SKM-1 treated with dmso at 0.1 percent for 144 hours (cell line): ENCODE measurements at regions not wholly inside any gene's neighbourhood (a gene's known extent, or its start where the extent isn't known, plus 50 kb on each side); places are given as distances from the start of the nearest gene placed in this dataset.
"Not testable (repeated sequence)": the region's sequence is repeated elsewhere in the genome, so short reads cannot be mapped to it uniquely, and the experiment has no call there.

ENCODE experiments used
- DNase-seq: peaks from one replicate; lab custom pipeline; 2025; ENCODE audit not compliant: unreplicated experiment; lab: John Stamatoyannopoulos, UW

DNA sequence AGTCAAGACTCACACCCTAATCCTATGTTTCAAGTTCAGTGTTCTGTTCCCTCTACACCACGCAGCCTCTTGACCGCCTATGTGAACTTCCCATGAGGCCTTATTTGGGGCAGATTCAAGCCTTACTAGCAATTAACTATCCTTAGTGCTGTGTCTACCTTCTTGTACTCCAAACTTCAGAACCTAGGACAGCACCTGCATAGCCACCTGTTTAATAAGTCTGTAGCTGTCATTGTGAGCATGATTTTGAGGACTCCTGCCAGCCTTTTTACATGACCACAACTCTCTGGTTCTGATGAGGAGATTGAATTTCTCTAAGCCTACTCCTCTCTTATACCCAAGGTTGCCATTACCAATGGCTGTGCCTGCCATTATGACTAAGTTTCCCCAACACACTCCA is 50.8 kb upstream of the PCSK1 start:
- no peak for DNase-seq

GRCh38 chr5:96487859-96488258 is 54.8 kb upstream of the PCSK1 start:
- no peak for DNase-seq

- no peak for DNase-seq
Measured at GRCh38 chr5:96489532-96489931, 56.5 kb upstream of the PCSK1 start.

GRCh38 chr5:96492459-96493047 is 59.5 kb upstream of the PCSK1 start:
- no peak for DNase-seq

GRCh38 chr5:96493219-96493790 is 60.3 kb upstream of the PCSK1 start:
- no peak for DNase-seq

DNA sequence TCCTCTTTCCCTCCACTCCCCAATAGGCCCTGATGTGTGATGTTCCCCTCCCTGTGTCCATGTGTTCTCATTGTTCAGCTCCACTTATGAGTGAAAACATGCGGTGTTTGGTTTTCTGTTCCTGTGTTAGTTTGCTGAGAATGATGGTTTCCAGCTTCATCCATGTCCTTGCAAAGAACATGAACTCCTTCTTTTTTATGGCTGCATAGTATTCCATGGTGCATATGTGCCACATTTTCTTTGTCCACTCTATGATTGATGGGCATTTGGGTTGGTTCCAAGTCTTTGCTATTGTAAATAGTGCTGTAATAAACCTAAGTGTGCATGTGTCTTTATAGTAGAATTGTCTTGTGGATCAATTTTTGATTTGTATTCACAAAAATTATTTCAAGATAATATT is 62.4 kb upstream of the PCSK1 start:
- DNase-seq = not testable (repeated sequence)

DNA sequence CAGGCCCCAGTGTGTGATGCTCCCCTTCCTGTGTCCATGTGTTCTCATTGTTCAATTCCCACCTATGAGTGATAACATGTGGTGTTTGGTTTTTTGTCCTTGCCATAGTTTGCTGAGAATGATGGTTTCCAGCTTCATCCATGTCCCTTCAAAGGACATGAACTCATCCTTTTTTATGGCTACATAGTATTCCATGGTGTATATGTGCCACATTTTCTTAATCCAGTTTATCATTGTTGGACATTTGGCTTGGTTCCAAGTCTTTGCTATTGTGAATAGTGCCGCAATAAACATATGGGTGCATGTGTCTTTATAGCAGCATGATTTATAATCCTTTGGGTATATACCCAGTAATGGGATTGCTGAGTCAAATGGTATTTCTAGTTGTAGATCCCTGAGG is 64.0 kb upstream of the PCSK1 start:
- DNase-seq = not testable (repeated sequence)

DNA sequence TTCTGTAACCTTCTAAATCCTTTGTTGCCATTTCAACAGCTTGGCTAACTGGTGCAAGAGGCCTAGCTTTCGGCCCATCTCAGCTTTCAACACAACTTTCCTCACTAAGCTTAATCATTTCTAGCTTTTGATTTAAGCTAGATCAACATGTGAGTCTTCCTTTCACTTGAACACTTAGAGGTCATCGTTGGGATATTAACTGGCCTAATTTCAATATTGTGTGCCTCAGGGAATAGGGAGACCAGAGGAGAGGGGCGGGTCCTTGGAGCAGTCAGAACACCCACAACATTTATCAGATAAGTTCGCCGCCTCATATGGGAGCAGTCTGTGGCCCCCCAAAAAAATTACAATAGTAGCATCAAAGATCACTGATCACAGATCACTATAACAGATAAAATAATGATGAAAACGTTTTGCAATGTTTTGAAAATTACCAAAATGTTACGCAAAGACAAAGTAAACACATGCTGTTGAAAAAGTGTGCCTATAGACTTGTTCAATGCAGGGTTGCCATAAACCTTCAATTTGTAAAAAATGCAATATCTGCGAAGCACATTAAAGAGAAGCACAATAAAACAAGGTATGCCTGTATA is 66.8 kb upstream of the PCSK1 start:
- DNase-seq = no peak

DNA sequence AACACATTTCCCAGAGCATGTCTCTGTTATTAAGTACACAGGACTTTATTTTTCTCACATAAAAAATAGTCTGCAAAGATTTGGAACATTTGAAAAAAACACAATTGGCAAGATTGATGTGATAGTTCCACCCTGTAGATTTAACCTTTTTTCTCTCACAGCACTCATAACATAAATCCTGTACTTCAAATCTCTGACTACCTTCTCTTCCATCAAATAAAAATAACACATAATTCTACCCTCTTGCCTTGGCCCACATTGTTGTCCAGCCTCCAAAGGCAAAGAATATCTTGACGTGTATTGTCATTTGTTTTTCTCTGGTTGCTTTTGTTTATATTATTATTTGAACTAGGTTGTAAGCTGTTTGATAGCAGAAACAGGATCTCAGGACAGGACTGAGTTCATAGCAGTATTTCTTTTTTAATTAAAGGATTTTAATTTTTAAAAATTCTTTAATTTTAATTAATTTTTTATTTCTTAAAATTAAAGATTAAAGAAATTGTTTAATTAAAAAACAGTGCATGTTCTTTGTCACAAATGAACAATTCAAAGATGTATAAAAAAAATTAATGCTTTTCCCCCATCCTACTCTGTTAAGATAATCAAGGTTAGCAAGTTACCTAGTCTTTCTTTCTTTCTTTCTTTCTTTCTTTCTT is 69.1 kb upstream of the PCSK1 start:
- DNase-seq = no peak

DNA sequence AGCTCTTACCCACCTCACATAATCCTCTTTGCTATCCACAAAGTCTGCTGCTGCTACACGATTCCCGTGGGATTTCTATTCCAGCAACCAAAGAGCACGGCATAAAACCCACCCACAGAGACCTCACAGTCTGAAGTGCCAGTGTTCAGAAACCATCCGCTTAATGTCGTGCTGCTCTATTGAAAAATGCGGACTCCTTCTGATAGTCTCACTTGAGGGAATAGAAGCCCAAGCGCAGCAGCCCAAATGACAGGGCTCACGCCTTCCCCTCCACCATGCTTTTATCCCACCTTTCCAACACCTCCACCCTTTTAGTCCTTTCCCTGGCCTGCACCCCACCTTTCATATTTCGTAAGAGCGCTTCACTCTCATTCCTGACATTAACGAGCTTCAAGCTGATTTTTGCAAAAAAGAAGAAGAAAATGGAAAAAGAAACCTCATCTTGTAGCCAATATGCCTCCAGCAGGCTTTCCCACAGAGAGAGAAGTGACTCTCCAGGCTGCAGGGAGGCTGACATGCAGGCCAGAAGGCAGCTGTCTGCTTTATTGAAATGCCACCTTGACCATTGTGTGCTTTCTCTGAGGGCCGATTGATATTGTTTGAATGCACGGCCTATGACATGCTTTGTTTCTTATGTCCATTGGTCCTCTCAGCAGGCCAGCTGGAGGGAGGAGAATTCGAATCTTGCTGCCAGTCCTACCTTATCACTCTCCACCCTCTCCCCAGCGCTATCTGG is 70.6 kb upstream of the PCSK1 start:
- DNase-seq = no peak

DNA sequence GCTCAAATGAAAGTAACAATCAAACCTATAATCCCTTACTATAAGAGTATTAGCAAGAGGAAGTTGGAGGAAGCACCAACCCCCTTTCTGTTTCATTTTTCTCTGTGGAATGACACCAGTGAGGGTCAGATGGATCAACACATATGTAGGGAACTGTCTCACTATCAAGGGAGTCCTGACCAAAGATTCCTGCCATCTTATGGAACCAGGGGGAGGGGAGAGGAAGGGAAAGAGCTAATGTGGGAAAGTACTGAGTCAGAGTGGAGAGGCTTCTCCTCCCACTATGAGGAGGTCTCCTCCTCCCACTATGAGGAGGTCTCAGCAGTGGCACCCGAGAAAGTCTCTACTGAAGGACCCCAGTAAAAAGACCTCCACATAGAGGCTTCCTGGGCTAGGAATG is 73.3 kb upstream of the PCSK1 start:
- DNase-seq = no peak

DNA sequence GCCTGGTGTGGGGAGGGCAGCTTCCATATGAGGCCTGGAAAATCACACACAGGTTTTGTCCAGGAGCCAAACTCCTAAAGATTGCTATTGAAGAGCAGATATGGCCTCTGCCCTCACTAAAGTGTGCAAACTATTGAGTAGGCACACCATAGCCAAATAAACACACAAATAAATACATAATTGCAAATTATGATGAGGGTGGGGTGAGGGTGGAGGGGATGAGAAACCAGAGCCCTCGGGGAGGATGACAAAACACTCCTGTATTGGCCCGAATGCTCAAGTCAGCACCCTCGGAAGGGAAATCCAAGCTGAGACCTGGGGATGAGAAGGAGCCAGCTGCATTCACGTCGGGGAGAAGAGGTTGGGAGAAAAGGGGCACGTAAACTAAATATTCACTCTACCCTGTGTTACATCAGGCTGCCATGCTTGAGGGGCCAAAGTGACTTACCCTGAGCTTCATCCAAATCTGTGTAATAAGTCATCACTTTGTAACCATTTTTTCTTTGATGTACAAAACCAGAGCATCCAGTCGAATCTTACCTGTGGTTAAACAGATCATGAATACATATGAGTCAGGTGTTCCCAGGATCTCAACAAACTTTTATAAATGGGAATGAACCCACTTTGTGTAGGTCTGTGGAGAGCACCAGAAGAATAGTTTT is 73.9 kb upstream of the PCSK1 start:
- no peak for DNase-seq

GRCh38 chr5:96509316-96509715 is 76.3 kb upstream of the PCSK1 start:
- no peak for DNase-seq

- DNase-seq = no peak
Measured at GRCh38 chr5:96509721-96510350, 76.8 kb upstream of the PCSK1 start.

DNA sequence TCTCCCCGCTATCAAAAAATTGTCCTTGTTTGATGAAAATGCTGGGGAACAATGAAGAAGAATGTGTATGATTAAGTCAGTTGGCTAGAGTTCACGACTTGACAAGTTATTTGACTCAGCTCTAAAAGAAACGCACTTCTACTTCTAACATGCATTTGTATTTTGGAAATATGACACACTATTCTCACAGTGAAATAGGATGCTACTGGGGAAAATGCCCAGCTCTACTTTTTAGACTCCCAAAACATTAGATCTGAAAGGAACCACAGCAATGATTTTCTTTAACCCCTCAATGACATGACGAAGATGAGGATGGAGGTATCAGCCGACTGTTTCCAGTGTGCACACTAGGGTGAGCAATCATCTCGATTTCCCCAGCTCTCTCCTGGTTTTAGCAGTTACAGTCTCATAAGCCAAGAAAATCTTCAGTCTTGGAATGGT is 83.6 kb upstream of the PCSK1 start:
- DNase-seq = no peak

- no peak for DNase-seq
Measured at GRCh38 chr5:96517295-96517694, 84.2 kb upstream of the PCSK1 start.

GRCh38 chr5:96520345-96520744 is 87.3 kb upstream of the PCSK1 start:
- no peak for DNase-seq

GRCh38 chr5:96522635-96523355 is 89.7 kb upstream of the PCSK1 start:
- no peak for DNase-seq

DNA sequence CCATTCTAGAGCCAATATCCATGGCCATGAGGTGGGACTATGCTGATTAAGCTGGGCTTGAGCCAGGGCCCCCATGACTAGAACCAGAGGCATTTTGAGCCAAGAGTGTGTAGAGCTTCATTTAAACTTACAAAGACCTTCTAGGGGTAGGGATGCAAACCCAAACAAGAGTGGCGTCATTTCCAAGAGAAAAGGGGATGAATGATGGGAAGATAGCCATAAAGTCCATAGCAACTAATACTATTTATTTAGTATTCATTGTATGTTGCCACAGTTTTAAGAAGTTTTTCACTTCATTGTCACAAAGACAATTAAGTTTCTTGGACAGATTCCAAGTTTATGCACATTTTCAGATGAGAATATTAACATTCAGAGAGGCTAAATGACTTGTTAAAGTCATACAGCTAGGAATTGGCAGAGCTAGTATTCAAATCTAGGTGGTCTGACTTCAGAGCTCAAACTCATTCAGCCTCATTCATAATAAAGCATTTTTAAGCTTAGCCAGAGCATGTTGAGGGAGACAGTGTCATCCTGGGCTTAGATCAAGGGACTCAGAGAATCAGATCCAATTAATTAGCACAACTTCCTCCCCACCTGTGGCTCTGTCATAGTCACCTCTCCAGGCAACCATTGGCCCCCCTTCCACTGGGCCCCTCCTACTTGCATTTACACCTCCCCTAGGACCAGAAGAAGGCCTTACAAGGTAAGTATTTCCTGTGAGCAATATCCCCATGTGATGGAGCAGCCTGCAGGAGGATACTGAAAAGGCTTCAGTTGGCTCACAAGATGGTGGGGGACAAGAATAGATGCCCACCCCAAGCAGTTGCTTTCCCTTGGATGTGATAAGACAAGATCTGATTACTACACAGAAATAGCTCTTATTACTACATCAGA is 95.0 kb upstream of the PCSK1 start:
- no peak for DNase-seq
